ENCODE measurements at regions not wholly inside any gene's neighbourhood (a gene's known extent, or its start where the extent isn't known, plus 50 kb on each side); places are given as distances from the start of the nearest gene placed in this dataset.

DNA sequence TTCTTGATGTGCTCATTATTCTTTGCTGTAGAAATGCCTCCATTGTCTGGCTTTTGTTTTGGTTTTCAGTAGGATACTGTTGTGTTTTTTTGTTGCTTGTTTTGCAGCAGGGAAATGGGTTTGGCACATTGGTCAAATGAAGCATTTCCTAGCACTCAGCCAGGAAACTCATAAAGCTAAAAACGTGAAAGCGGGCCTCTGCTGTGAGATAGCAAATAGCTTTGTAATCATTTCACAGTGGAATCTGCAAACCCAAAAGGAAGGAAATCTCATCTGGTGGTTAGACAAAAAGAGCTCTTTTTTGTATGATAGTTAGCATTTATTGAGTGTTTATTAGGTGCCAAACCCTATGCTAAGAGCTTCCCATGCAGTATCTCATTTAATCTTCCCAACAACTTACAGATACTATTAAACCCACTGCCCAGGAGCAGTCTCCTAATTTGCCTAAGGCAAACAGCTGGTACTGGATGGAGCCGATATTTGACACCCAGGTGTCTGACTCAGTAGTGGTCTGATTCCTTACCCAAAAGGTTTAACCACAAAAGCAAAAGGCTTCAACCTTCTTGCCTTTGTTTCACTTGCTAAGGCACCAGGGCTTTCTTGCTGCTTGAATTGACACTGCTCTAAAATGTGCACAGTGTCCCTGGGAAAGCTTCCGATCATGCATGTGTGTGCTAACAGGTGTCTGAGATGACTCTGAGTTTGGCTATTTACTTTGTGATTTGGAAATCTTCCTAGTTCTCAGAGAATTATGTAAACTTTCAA lies 527.9 kb upstream of the MDFIC2 start:
- no peak for DNase-seq (ENCODE audit: low read depth in 2 of 2)

DNA sequence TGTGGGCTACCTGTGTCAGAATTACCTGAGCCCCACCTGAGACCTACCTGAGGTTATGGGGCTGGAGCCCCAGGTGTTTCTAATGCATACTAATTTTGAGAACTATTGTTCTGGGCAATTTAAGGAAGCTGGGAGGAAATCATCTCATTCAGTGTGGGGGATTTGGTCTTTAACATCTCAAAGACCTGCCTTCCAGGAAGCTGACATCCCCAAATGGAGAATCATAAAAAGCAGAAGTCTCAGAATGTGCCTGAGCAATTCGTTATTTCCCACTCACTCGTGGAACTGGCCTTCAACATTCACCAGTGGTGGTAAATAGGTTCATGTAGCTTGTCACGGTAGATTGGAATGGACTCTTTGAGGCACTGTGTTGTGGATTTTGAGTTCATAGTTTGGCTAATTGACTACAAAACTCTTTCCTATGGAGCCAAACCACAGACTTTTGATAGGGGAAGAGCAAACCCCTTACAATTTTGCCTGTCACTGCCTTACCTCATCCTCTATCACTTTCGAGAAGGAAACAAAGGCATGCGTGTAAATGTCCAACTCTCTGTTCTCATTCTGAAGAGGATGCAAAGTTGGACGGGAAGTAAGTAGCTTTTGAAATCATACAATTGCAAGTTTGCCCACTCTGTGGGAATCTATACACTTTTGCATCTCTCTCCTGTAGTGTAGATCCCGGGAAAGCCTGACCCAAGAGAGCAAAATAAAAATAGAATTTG lies 521.0 kb upstream of the MDFIC2 start:
- no peak for DNase-seq (ENCODE audit: low read depth in 2 of 2)

DNA sequence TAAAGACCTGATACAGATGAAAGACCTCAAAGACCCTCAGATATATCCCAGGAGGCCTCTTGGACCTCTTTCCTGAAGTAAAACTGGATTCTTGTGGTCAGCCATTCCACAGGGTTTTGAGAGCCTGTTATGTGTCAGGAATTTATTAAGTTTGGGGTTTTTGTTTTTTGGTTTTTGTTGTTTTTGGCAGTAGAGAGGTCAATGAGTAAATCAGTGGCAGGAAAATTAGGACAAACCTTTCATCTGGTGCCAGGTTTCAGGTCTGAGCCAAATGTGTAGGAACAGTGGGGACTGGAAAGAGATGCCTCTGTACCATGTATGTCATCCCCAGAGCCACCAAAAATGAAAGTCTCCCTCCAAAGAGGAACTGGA lies 520.4 kb upstream of the MDFIC2 start:
- DNase-seq (ENCODE audit: low read depth in 2 of 2), result no peak

DNA sequence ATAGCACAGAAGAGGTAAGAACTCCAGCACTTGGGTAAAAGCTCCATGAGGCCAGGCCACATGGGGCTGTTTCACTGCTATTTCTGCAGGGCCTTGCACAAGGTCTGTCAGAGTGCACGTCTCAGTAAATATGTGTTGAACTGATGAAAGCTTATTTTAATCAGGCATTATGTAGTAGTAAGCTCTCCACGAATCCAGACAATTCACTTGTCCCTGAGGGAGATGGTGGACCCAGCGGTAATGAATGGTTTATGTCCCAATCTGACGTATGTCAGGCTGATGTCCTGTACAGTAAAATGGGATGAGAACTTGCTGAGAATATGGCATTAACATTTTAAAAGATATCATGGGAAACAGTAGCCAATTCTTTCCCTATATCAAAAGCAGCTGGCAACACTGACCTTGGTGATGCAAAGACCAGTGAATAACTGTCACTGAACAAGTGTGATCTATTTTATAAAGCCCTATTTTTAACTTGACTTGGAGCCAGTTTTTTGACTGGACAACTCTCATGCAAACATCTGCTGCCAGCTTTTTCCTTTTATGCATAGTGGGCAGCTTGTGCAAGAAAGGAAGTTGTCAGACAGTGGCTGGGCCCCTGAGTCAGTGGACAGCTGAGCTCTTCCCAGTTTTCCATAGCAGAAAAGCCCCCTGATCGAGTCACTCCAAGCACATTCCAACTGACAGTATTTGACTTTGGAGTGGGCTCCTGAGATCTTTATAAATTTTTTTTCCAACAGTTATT lies 519.8 kb upstream of the MDFIC2 start:
- no peak for DNase-seq (ENCODE audit: low read depth in 2 of 2)

DNA sequence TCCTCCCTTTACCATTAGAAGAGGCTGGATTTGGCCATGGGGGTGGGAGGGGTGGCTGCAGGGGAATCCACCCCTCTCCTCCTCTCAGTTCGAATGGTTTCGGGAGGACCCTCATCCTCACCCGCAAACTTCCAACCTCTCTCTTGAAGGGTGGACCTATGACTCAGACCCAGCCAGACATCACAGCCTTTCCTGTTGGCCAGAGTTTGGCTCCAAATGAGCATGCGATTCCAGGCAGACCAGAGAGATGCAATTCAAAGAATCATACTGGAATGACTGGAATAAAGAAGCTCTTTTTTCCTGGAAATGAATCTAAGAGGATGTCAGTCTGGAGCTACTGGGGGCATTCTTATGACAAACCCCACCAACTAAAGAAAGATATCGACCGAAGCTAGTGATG lies 516.7 kb upstream of the MDFIC2 start:
- no peak for DNase-seq (ENCODE audit: low read depth in 2 of 2)

DNA sequence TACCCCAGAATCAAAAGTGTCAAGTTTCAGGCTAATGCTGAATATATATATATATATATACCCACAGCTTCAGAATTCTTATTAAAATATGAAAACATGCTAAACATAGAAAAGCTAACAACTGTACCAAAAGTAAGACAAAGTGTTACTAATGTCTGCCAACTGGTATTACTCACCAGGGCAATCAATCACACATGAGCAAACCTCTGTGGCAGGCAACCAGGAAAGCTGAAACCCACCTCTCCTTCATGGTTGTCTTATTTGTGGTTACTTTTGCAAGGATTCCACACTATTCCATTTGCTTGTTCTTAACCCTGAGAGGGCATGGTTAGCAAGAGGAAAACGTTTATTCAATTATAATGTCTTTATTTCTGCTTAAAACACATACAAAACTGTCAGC lies 512.3 kb upstream of the MDFIC2 start:
- no peak for DNase-seq (ENCODE audit: low read depth in 2 of 2)

GRCh38 chr3:70824078-70824477 lies 511.6 kb upstream of the MDFIC2 start:
- no peak for DNase-seq (ENCODE audit: low read depth in 2 of 2)

DNA sequence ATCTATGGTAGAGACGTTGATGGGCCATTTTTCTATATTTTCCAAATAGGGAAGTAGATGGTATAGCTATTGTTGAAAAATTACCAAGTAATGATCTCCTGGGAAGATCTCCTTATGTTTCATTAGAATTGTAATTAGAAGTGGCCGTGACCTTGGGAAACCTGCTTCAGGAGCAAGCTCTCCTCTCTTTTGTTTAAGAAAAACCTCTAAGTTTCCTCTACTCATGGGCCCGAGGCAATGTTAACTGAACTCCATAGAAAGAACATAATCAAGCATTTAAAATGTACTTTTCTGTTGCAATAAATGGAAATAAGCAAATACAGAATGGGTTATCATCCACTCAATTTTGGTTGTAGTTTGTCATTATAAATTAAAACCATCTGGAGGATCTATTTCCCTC lies 511.2 kb upstream of the MDFIC2 start:
- DNase-seq (ENCODE audit: low read depth in 2 of 2), result no peak

DNA sequence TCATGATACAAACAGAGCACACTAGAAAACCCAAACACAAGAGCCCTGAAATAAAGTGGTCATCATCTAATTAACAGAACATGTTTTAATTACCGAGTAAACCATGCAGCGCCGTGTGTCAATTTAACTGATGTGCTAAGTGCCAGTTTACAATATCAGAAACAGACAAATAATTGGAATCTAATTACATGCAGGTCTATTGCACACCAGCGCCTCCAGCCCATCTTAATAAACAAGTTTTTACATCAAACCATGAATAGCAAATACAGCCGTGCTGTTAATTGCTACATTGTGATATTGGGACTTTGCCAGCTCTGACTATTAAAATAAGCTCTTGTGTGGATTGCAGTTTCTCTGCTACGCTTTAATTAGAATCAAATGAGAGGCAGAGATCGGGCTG lies 510.2 kb upstream of the MDFIC2 start:
- no peak for DNase-seq (ENCODE audit: low read depth in 2 of 2)

GRCh38 chr3:70821602-70822001 lies 509.2 kb upstream of the MDFIC2 start:
- no peak for DNase-seq (ENCODE audit: low read depth in 2 of 2)

DNA sequence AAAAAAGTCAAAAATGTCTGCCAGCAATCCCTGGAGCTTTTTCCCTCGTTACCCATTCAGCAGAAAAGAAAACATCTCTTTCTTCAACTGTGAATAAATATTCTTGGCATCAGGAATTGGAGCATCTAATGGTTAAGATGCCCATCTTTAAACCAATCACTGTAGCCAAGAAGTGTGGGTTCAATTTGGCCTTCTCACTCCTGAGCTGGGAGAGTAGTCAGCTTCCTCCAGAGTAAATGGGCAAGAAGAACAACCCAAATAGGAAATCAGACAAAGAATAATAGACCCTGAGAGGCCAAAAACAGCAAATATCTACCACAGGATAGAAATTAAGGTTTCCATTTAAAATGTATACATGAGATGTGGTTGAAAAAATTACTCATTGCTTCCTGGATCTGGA lies 508.0 kb upstream of the MDFIC2 start:
- no peak for DNase-seq (ENCODE audit: low read depth in 2 of 2)

DNA sequence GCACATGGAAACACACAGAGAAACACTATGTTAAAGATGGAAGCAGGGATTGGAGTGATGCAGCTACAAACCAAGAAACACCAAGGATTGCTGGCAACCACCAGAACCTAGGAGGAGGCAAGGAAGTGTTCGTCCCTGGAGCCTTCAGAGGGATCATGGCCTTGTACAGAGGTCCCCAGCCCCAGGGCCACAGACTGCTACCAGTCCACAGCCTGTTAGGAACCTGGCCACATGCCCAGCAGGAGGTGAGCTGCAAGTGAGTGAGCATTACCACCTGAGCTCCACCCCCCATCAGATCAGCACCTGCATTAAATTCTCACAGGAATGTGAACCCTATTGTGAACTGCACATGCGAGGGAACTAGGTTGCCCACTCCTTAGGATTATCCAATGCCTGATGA lies 505.7 kb upstream of the MDFIC2 start:
- no peak for DNase-seq (ENCODE audit: low read depth in 2 of 2)

- no peak for DNase-seq (ENCODE audit: low read depth in 2 of 2)
These were observed 503.9 kb upstream of the MDFIC2 start for GRCh38 chr3:70816346-70816745.

- no peak for DNase-seq (ENCODE audit: low read depth in 2 of 2)
These were observed 503.4 kb upstream of the MDFIC2 start for GRCh38 chr3:70815817-70816216.

DNA sequence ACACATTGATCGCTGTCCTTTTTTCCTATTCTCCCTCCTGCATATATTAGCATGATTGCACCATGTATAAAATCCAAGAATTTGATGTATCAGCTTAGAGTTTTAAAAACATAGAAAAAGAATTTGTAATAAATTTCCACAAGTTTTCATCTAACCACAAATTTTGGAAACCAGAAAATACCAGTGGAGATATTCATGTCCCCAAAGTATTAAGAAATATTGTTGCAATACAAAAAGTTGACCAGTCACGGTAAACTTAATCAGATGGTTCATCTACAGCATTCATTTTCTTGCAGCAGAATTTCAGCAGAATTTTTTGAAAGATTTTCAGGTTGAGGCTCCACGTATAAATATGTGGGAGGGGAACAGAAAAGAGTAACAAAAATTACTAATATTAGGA lies 500.9 kb upstream of the MDFIC2 start:
- no peak for DNase-seq (ENCODE audit: low read depth in 2 of 2)

- DNase-seq (ENCODE audit: low read depth in 2 of 2), result no peak
These were observed 499.4 kb upstream of the MDFIC2 start for GRCh38 chr3:70811880-70812279.

- DNase-seq (ENCODE audit: low read depth in 2 of 2), result no peak
These were observed 496.4 kb upstream of the MDFIC2 start for GRCh38 chr3:70808881-70809280.

GRCh38 chr3:70806556-70806955 lies 494.1 kb upstream of the MDFIC2 start:
- no peak for DNase-seq (ENCODE audit: low read depth in 2 of 2)

DNA sequence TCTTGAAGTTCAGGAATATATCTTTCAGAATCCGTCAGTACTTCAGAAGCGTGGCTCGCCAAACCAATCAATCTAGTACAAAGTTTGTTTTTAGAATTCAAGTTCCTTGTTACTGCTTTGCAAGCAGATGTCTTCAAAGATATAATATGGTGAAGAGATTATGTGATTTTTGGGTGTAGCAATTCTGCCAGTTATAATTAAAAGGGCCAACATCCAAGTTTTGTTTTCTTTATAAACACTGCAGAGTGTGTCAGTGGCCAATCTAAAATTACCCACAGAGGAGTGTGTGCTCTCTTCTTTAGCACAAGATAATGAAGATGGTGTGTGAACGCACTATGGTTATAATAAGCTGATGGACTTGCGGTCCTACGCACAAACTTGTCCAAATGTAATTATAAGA lies 493.6 kb upstream of the MDFIC2 start:
- no peak for DNase-seq (ENCODE audit: low read depth in 2 of 2)

DNA sequence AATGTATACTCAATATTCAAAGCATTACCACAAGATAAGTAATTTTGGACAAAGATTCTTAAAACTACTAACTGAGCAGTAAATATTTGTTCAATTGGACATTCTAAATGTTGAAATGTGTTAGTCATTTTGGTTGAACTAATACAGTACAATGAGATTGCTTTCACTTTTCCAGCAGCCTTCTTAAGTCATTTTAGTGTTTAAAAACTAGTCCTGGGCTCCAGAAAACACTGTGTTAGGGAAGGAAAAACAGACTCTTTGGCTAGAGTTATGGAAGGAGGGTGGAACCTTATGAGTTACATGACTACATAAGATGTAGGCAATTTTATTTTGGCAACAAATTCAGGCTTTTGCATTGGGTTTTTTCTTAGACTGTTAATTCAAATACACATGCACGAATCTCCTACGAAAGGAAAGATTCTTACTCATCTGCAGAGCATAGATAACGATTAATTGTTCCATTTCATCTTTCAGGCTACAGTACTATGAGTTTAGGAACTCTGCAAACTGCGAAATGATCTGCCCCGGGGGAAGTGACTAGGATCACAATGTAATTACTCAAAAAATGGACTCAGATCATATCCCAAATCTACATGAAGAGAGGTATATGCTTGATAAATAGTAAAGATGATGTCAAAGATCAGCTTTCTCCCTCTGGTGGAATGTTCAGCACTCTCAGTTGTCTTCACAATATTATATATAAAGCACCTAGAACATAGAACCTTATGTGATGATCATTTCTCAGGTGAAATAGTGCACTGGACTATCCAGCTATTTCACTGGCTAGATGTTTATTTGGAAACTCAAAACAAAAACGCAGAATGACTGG lies 492.8 kb upstream of the MDFIC2 start:
- no peak for DNase-seq (ENCODE audit: low read depth in 2 of 2)

DNA sequence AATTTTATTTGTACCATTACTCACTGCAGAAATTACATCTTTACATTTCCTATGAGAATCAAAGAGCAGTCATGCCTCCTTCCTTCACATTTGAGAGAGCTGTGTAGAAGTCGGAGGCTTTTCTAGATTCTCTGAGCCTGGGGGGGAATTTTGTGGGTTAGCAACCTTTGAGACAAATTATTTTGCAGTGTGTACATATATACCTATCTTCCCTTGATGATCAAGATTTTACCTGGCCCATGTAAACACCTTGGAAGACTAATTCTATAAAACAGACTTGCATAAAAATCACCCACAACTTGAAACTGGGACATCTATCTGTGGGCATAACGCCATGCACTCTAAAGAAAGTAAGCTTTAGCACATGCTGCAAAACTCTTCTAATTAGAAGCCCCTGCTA lies 491.5 kb upstream of the MDFIC2 start:
- DNase-seq (ENCODE audit: low read depth in 2 of 2), result no peak

GRCh38 chr3:70803319-70803718 lies 490.9 kb upstream of the MDFIC2 start:
- no peak for DNase-seq (ENCODE audit: low read depth in 2 of 2)
